NT2/D1 (cell line): ENCODE measurements at regions not wholly inside any gene's neighbourhood (a gene's known extent, or its start where the extent isn't known, plus 50 kb on each side); places are given as distances from the start of the nearest gene placed in this dataset.

Experiments used
- DNase-seq: peaks from one replicate; pipeline ENCODE4 v3.0.0-alpha.2; 2011; ENCODE audit warnings: low read depth, low spot score
- H3K27me3 ChIP-seq: 2 replicates; pipeline ENCODE4 v1.6.0; 2011; ENCODE audit warnings: mild to moderate bottlenecking; ENCODE audit not compliant: insufficient read length, insufficient read depth
- H3K36me3 ChIP-seq: 2 replicates; pipeline ENCODE4 v1.6.1; 2011; ENCODE audit warnings: mild to moderate bottlenecking, low read length, mixed read lengths; ENCODE audit not compliant: insufficient read depth, insufficient read length
- H3K4me1 ChIP-seq: 2 replicates; pipeline ENCODE4 v1.5.1; 2011; ENCODE audit not compliant: insufficient read depth, insufficient read length
- H3K4me3 ChIP-seq: 2 replicates; pipeline ENCODE4 v1.5.1; 2011; ENCODE audit warnings: low read depth; ENCODE audit not compliant: insufficient read length
- H3K9ac ChIP-seq: 2 replicates; pipeline ENCODE4 v1.6.0; 2011; ENCODE audit warnings: low read depth; ENCODE audit not compliant: insufficient read length
- H3K9me3 ChIP-seq: 2 replicates; pipeline ENCODE4 v1.5.1; 2011; ENCODE audit warnings: mild to moderate bottlenecking, low read length; ENCODE audit not compliant: insufficient read depth
- SUZ12 ChIP-seq: IDR thresholded peaks from 2 replicates; pipeline ENCODE4 v1.6.1; 2011; ENCODE audit not compliant: insufficient read length, insufficient read depth; ENCODE audit errors: extremely low read depth
- YY1 ChIP-seq: IDR thresholded peaks from 2 replicates; pipeline ENCODE4 v1.6.1; 2011; ENCODE audit not compliant: insufficient read length, insufficient read depth
- ZNF274 ChIP-seq: IDR thresholded peaks from 2 replicates; pipeline ENCODE4 v1.6.1; 2011; ENCODE audit warnings: mild to moderate bottlenecking, low read depth, low read length

GRCh38 chr11:15775797-15776196 is 580.5 kb downstream of the SOX6 start:
- no peak for TF ChIP-seq ZNF274
- TF ChIP-seq SUZ12 = no peak
- TF ChIP-seq YY1 = no peak

GRCh38 chr11:15776366-15776765 is 580.0 kb downstream of the SOX6 start:
- Histone ChIP-seq H3K4me3 (no peak overlapping the region), H3K9me3 (no peaks in the 10 kb centered on the region), H3K36me3 (no peaks in the 10 kb centered on the region), H3K9ac (no peak overlapping the region), H3K27me3 (no peaks in the 10 kb centered on the region), H3K4me1 (no peaks in the 10 kb centered on the region)
- TF ChIP-seq YY1 (no peak), SUZ12 (no peak), ZNF274 (no peak)
- DNase-seq = no peak

More at GRCh38 chr11:15775797-15776196, 580.5 kb downstream of the SOX6 start:
- Histone ChIP-seq H3K4me1 (no peaks in the 10 kb centered on the region), H3K9ac (no peak overlapping the region), H3K4me3 (no peak overlapping the region), H3K9me3 (no peaks in the 10 kb centered on the region), H3K27me3 (no peaks in the 10 kb centered on the region), H3K36me3 (no peaks in the 10 kb centered on the region)
- DNase-seq = no peak

DNA sequence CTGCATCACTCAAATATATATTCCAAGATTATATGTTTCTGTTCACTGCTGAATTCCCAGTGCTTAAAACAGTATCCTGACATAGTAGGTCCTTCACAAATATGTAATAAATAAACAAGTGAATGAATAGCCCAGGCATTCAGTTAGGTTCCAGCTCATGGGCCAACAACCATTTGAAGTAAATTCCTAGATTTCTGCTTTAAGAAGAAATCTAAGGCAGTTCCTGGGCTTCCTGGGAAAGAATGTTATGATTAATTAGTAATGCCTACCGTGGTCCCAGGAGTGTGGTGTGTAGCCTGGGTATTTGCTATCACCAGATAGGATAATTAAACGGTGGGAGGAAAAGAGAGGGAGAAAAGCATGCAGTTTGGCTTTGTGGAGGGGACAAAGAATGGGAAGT is 576.8 kb downstream of the SOX6 start:
- no peaks in the 10 kb centered on the region for H3K9me3 ChIP-seq
- H3K4me3 ChIP-seq = no peak overlapping the region
- no peak for DNase-seq
- H3K4me1 ChIP-seq = no peaks in the 10 kb centered on the region
- no peaks in the 10 kb centered on the region for H3K27me3 ChIP-seq
- no peak overlapping the region for H3K9ac ChIP-seq
- TF ChIP-seq YY1 (no peak), ZNF274 (no peak), SUZ12 (no peak)
- H3K36me3 ChIP-seq = no peaks in the 10 kb centered on the region

DNA sequence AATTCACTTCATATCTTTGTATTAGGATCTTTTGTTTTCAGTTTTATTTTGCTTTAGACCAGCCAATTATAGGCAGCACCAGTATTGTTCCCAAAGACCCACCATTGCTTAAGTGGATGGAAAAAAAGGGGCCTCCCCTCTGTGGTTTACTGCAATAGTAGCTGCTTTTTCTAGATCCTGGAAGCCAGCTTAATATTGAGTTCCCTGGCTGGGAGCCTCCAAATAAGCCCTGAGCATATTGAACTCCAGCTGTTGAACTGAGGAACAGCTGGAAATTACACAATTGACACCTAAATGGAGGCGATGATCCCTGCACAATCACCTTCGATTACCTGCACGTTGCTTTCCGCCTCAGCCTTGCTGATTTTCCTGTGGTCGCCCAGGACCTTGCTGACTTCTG is 576.0 kb downstream of the SOX6 start:
- H3K9me3 ChIP-seq = no peaks in the 10 kb centered on the region
- DNase-seq = no peak
- no peaks in the 10 kb centered on the region for H3K27me3 ChIP-seq
- H3K4me1 ChIP-seq = no peaks in the 10 kb centered on the region
- H3K9ac ChIP-seq = no peak overlapping the region
- no peak overlapping the region for H3K4me3 ChIP-seq
- H3K36me3 ChIP-seq = no peaks in the 10 kb centered on the region
- no peak for TF ChIP-seq YY1
- no peak for TF ChIP-seq ZNF274
- TF ChIP-seq SUZ12 = no peak

- Histone ChIP-seq H3K9me3 (no peaks in the 10 kb centered on the region), H3K4me3 (no peak overlapping the region), H3K36me3 (no peaks in the 10 kb centered on the region), H3K4me1 (no peaks in the 10 kb centered on the region), H3K9ac (no peak overlapping the region), H3K27me3 (no peaks in the 10 kb centered on the region)
- no peak for DNase-seq
- TF ChIP-seq SUZ12 (no peak), ZNF274 (no peak), YY1 (no peak)
Measured at GRCh38 chr11:15780837-15781236, 575.5 kb downstream of the SOX6 start.

GRCh38 chr11:15783619-15784018 is 572.7 kb downstream of the SOX6 start:
- DNase-seq = no peak
- no peak overlapping the region for H3K9ac ChIP-seq
- TF ChIP-seq YY1 (no peak), ZNF274 (no peak), SUZ12 (no peak)
- no peaks in the 10 kb centered on the region for H3K36me3 ChIP-seq
- no peak overlapping the region for H3K4me3 ChIP-seq
- no peaks in the 10 kb centered on the region for H3K27me3 ChIP-seq
- H3K9me3 ChIP-seq = no peaks in the 10 kb centered on the region
- H3K4me1 ChIP-seq = no peaks in the 10 kb centered on the region

- Histone ChIP-seq H3K4me1 (no peaks in the 10 kb centered on the region), H3K9me3 (no peaks in the 10 kb centered on the region), H3K36me3 (no peaks in the 10 kb centered on the region), H3K27me3 (no peaks in the 10 kb centered on the region), H3K9ac (no peak overlapping the region), H3K4me3 (no peak overlapping the region)
- no peak for DNase-seq
- TF ChIP-seq YY1 (no peak), SUZ12 (no peak), ZNF274 (no peak)
Measured at GRCh38 chr11:15793043-15793996, 563.0 kb downstream of the SOX6 start.
